ENCODE measurements at regions not wholly inside any gene's neighbourhood (a gene's known extent, or its start where the extent isn't known, plus 50 kb on each side); places are given as distances from the start of the nearest gene placed in this dataset.

GRCh38 chr12:75888874-75889613 is 142.5 kb downstream of the PHLDA1 start:
- Histone ChIP-seq H3K27ac (replicated peaks) (no peak overlapping the region), H3K4me3 (replicated peaks; ENCODE audit: insufficient read depth, low read length) (no peak overlapping the region), H3K27me3 (ENCODE audit: insufficient read depth, poor library complexity, severe bottlenecking) (peaks cover 2% of the 10 kb centered on the region)
- DNase-seq (ENCODE audit: low read depth in 1 of 2, low spot score in 1 of 2): no peak
- TF ChIP-seq POLR2AphosphoS5 (IDR thresholded peaks at IDR 0.05; ENCODE audit: low read depth) (no peak), GABPA (IDR thresholded peaks at IDR 0.05; ENCODE audit: low read depth) (no peak), REST (IDR thresholded peaks at IDR 0.05; ENCODE audit: insufficient replicate concordance, low read depth) (no peak), CTCF (IDR thresholded peaks at IDR 0.05; ENCODE audit: insufficient read depth, low read length) (no peak), SPI1 (IDR thresholded peaks at IDR 0.05; ENCODE audit: borderline replicate concordance, low read depth) (no peak)

GRCh38 chr12:75888399-75888798 is 143.2 kb downstream of the PHLDA1 start:
- TF ChIP-seq REST (IDR thresholded peaks at IDR 0.05; ENCODE audit: insufficient replicate concordance, low read depth) (no peak), SPI1 (IDR thresholded peaks at IDR 0.05; ENCODE audit: borderline replicate concordance, low read depth) (no peak), CTCF (IDR thresholded peaks at IDR 0.05; ENCODE audit: insufficient read depth, low read length) (no peak), GABPA (IDR thresholded peaks at IDR 0.05; ENCODE audit: low read depth) (no peak), POLR2AphosphoS5 (IDR thresholded peaks at IDR 0.05; ENCODE audit: low read depth) (no peak)
- Histone ChIP-seq H3K4me3 (replicated peaks; ENCODE audit: insufficient read depth, low read length) (no peak overlapping the region), H3K27me3 (ENCODE audit: insufficient read depth, poor library complexity, severe bottlenecking) (peaks cover 2% of the 10 kb centered on the region), H3K27ac (replicated peaks) (no peak overlapping the region)
- no peak for DNase-seq (ENCODE audit: low read depth in 1 of 2, low spot score in 1 of 2)

GRCh38 chr12:75887979-75888378 is 143.6 kb downstream of the PHLDA1 start:
- Histone ChIP-seq H3K27me3 (ENCODE audit: insufficient read depth, poor library complexity, severe bottlenecking) (peaks cover 2% of the 10 kb centered on the region), H3K27ac (replicated peaks) (no peak overlapping the region), H3K4me3 (replicated peaks; ENCODE audit: insufficient read depth, low read length) (no peak overlapping the region)
- no peak for DNase-seq (ENCODE audit: low read depth in 1 of 2, low spot score in 1 of 2)
- TF ChIP-seq CTCF (IDR thresholded peaks at IDR 0.05; ENCODE audit: insufficient read depth, low read length) (no peak), POLR2AphosphoS5 (IDR thresholded peaks at IDR 0.05; ENCODE audit: low read depth) (no peak), GABPA (IDR thresholded peaks at IDR 0.05; ENCODE audit: low read depth) (no peak), REST (IDR thresholded peaks at IDR 0.05; ENCODE audit: insufficient replicate concordance, low read depth) (no peak), SPI1 (IDR thresholded peaks at IDR 0.05; ENCODE audit: borderline replicate concordance, low read depth) (no peak)
